Hepatocyte (in vitro differentiated cells): ENCODE measurements at regions not wholly inside any gene's neighbourhood (a gene's known extent, or its start where the extent isn't known, plus 50 kb on each side); places are given as distances from the start of the nearest gene placed in this dataset.

Experiments
- EZH2 ChIP-seq: fragments of 200-600 bp; sonication (generic); IDR thresholded peaks from 2 replicates; pipeline ENCODE4 v1.6.1; 2016; ENCODE audit warnings: antibody characterized with exemption, mild to moderate bottlenecking, borderline replicate concordance
- TF ChIP-seq, protein P1 (sequence below): fragments of 200-600 bp; sonication (generic); IDR thresholded peaks from 2 replicates; pipeline ENCODE4 v1.5.1; 2016; ENCODE audit warnings: antibody characterized with exemption, mild to moderate bottlenecking; ENCODE audit not compliant: poor library complexity

GRCh38 chr3:151638555-151639417 lies 94.9 kb upstream of the AADACL2 start:
- TF ChIP-seq EZH2: no peak
- TF ChIP-seq, protein P1, sequence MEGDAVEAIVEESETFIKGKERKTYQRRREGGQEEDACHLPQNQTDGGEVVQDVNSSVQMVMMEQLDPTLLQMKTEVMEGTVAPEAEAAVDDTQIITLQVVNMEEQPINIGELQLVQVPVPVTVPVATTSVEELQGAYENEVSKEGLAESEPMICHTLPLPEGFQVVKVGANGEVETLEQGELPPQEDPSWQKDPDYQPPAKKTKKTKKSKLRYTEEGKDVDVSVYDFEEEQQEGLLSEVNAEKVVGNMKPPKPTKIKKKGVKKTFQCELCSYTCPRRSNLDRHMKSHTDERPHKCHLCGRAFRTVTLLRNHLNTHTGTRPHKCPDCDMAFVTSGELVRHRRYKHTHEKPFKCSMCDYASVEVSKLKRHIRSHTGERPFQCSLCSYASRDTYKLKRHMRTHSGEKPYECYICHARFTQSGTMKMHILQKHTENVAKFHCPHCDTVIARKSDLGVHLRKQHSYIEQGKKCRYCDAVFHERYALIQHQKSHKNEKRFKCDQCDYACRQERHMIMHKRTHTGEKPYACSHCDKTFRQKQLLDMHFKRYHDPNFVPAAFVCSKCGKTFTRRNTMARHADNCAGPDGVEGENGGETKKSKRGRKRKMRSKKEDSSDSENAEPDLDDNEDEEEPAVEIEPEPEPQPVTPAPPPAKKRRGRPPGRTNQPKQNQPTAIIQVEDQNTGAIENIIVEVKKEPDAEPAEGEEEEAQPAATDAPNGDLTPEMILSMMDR: no peak
